Loucy (cell line): ENCODE measurements at regions not wholly inside any gene's neighbourhood (a gene's known extent, or its start where the extent isn't known, plus 50 kb on each side); places are given as distances from the start of the nearest gene placed in this dataset.

Experiments used
- H2AFZ ChIP-seq: fragments of 200-600 bp; sonication (generic); 2 replicates; pipeline ENCODE4 v1.6.0; 2016; ENCODE audit warnings: antibody characterized with exemption, mild to moderate bottlenecking, low read length, moderate library complexity
- H3F3A ChIP-seq: fragments of 200-600 bp; 2 replicates; pipeline ENCODE4 v1.6.0; 2016; ENCODE audit warnings: antibody characterized with exemption, low read depth, mild to moderate bottlenecking
- H3K27me3 ChIP-seq: fragments of 200-600 bp; sonication (generic); 2 replicates; pipeline ENCODE4 v1.6.1; 2014; ENCODE audit warnings: low read length, mild to moderate bottlenecking; ENCODE audit not compliant: insufficient read depth, poor library complexity, severe bottlenecking
- H3K36me3 ChIP-seq: fragments of 200-600 bp; sonication (generic); 2 replicates; pipeline ENCODE4 v1.6.1; 2016; ENCODE audit warnings: low read length; ENCODE audit not compliant: insufficient read depth
- H3K4me1 ChIP-seq: fragments of 200-600 bp; sonication (generic); 2 replicates; pipeline ENCODE4 v1.5.1; 2014; ENCODE audit warnings: low read length, mild to moderate bottlenecking; ENCODE audit not compliant: insufficient read depth, poor library complexity, severe bottlenecking
- H3K4me2 ChIP-seq: fragments of 200-600 bp; sonication (generic); 2 replicates; pipeline ENCODE4 v1.6.0; 2014; ENCODE audit warnings: antibody characterized with exemption, low read length, low read depth, mild to moderate bottlenecking; ENCODE audit not compliant: poor library complexity, severe bottlenecking
- H3K4me3 ChIP-seq: fragments of 200-600 bp; sonication (generic); 2 replicates; pipeline ENCODE4 v1.5.1; 2014; ENCODE audit warnings: low read length, mild to moderate bottlenecking, mixed read lengths; ENCODE audit not compliant: poor library complexity, severe bottlenecking
- H3K79me2 ChIP-seq: fragments of 200-600 bp; sonication (generic); 2 replicates; pipeline ENCODE4 v1.6.1; 2014; ENCODE audit warnings: low read length; ENCODE audit not compliant: insufficient read depth
- H3K9ac ChIP-seq: fragments of 200-600 bp; sonication (generic); 2 replicates; pipeline ENCODE4 v1.6.0; 2014; ENCODE audit warnings: mild to moderate bottlenecking, low read depth, low read length, moderate library complexity; ENCODE audit not compliant: poor library complexity, severe bottlenecking
- H3K9me2 ChIP-seq: fragments of 200-600 bp; sonication (generic); replicated peaks from 2 replicates; pipeline ENCODE4 v1.6.1; 2016; ENCODE audit warnings: low read depth, low read length, mixed read lengths
- H3K9me3 ChIP-seq: fragments of 200-600 bp; sonication (generic); 2 replicates; pipeline ENCODE4 v1.6.1; 2014; ENCODE audit warnings: mild to moderate bottlenecking, antibody characterized with exemption, low read length, low read depth; ENCODE audit not compliant: insufficient read depth
- H4K20me1 ChIP-seq: fragments of 200-600 bp; sonication (generic); 2 replicates; pipeline ENCODE4 v1.6.0; 2014; ENCODE audit warnings: antibody characterized with exemption, low read length, mild to moderate bottlenecking; ENCODE audit not compliant: insufficient read depth, poor library complexity, severe bottlenecking
- EZH2phosphoT487 ChIP-seq: fragments of 200-600 bp; IDR thresholded peaks from 2 replicates; pipeline ENCODE4 v1.6.1; 2018; ENCODE audit warnings: antibody characterized with exemption, mild to moderate bottlenecking, moderate library complexity, borderline replicate concordance
- TF ChIP-seq, protein P1 (sequence below): fragments of 200-600 bp; sonication (generic); conservative IDR thresholded peaks from 2 replicates; pipeline ENCODE4 v1.5.1; 2014; ENCODE audit warnings: mild to moderate bottlenecking, antibody characterized with exemption, low read length

DNA sequence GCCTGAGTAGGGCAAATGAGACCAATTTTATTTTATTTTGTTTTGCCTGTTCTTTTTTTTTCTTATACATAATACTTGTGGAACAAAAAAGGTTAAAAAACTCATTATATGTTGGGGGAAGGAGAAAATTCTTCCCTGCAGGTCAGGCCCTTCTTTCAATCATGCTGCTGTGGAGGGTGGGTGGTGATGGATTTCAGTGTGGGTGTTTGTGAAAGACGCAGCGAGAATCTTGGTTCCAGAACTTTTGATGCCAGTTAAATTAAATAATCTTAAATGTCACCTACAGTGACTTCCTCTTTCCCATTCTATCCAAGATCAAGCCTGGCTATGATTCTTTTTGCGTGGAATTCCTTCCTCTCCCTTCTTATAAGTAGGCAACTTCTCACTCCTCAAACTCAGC lies 595.8 kb upstream of the EEF2KMT start:
- no peaks in the 10 kb centered on the region for H3K27me3 ChIP-seq
- H3K79me2 ChIP-seq, result no peaks in the 10 kb centered on the region
- no peaks in the 10 kb centered on the region for H3K36me3 ChIP-seq
- TF ChIP-seq, protein P1, sequence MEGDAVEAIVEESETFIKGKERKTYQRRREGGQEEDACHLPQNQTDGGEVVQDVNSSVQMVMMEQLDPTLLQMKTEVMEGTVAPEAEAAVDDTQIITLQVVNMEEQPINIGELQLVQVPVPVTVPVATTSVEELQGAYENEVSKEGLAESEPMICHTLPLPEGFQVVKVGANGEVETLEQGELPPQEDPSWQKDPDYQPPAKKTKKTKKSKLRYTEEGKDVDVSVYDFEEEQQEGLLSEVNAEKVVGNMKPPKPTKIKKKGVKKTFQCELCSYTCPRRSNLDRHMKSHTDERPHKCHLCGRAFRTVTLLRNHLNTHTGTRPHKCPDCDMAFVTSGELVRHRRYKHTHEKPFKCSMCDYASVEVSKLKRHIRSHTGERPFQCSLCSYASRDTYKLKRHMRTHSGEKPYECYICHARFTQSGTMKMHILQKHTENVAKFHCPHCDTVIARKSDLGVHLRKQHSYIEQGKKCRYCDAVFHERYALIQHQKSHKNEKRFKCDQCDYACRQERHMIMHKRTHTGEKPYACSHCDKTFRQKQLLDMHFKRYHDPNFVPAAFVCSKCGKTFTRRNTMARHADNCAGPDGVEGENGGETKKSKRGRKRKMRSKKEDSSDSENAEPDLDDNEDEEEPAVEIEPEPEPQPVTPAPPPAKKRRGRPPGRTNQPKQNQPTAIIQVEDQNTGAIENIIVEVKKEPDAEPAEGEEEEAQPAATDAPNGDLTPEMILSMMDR, result no peak
- TF ChIP-seq EZH2phosphoT487, result no peak
- H3K9me3 ChIP-seq, result no peaks in the 10 kb centered on the region
- no peaks in the 10 kb centered on the region for H3K9me2 ChIP-seq
- no peak overlapping the region for H3K9ac ChIP-seq
- no peaks in the 10 kb centered on the region for H3K4me1 ChIP-seq
- H2AFZ ChIP-seq, result no peak overlapping the region
- no peak overlapping the region for H3K4me2 ChIP-seq
- H3K4me3 ChIP-seq, result no peak overlapping the region
- H3F3A ChIP-seq, result no peaks in the 10 kb centered on the region
- no peaks in the 10 kb centered on the region for H4K20me1 ChIP-seq

- H3K4me1 ChIP-seq, result no peaks in the 10 kb centered on the region
- no peak overlapping the region for H2AFZ ChIP-seq
- H3K4me3 ChIP-seq, result no peak overlapping the region
- H3K4me2 ChIP-seq, result no peak overlapping the region
- H3K9me2 ChIP-seq, result no peaks in the 10 kb centered on the region
- H3K36me3 ChIP-seq, result no peaks in the 10 kb centered on the region
- H3K9me3 ChIP-seq, result no peaks in the 10 kb centered on the region
- no peaks in the 10 kb centered on the region for H3K27me3 ChIP-seq
- H3F3A ChIP-seq, result no peaks in the 10 kb centered on the region
- TF ChIP-seq EZH2phosphoT487, result no peak
- TF ChIP-seq, protein P1, result no peak
- no peaks in the 10 kb centered on the region for H4K20me1 ChIP-seq
- no peaks in the 10 kb centered on the region for H3K79me2 ChIP-seq
- H3K9ac ChIP-seq, result no peak overlapping the region
Measured at GRCh38 chr16:5681966-5682365, 584.4 kb upstream of the EEF2KMT start.

DNA sequence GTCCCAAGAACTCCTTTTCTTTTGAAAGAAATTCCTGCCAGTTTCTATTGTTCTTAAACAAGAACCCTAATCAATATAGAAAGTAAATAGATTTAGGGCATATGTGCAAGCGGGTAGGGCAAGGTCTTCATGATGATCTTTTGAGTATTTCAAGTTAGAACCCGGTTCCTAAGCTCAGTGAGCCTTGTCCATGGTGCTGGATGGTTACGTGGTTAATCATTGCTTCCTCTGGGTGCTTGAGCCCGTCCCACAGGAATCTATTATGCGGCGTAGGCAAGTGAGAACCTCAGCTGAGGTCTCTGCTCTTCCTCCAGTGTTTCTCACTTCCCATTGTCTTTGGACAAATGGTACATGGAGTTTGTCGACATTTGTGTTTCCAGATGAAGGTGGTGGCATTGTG lies 580.8 kb upstream of the EEF2KMT start:
- H3K9me3 ChIP-seq, result no peaks in the 10 kb centered on the region
- H3K27me3 ChIP-seq, result no peaks in the 10 kb centered on the region
- TF ChIP-seq EZH2phosphoT487, result no peak
- TF ChIP-seq, protein P1, result no peak
- no peak overlapping the region for H3K4me3 ChIP-seq
- no peak overlapping the region for H3K9ac ChIP-seq
- no peak overlapping the region for H2AFZ ChIP-seq
- no peaks in the 10 kb centered on the region for H3K4me1 ChIP-seq
- H3K9me2 ChIP-seq, result no peaks in the 10 kb centered on the region
- H4K20me1 ChIP-seq, result no peaks in the 10 kb centered on the region
- no peaks in the 10 kb centered on the region for H3F3A ChIP-seq
- H3K36me3 ChIP-seq, result no peaks in the 10 kb centered on the region
- H3K4me2 ChIP-seq, result no peak overlapping the region
- no peaks in the 10 kb centered on the region for H3K79me2 ChIP-seq
